Colonic mucosa (tissue), 4 donors: ENCODE measurements at regions not wholly inside any gene's neighbourhood (a gene's known extent, or its start where the extent isn't known, plus 50 kb on each side); places are given as distances from the start of the nearest gene placed in this dataset.

Experiments used
- DNase-seq: peaks from one replicate; pipeline ENCODE4 v3.0.0-alpha.2; 2020
- H3K27ac ChIP-seq: fragments of 200-600 bp; one replicate; pipeline ENCODE4 v1.8.0; 2021
- H3K27me3 ChIP-seq: fragments of 200-600 bp; one replicate; pipeline ENCODE4 v1.8.0; 2021
- H3K36me3 ChIP-seq: fragments of 200-600 bp; one replicate; pipeline ENCODE4 v1.8.0; 2021
- H3K4me1 ChIP-seq: fragments of 200-600 bp; one replicate; pipeline ENCODE4 v1.8.0; 2021; ENCODE audit warnings: mild to moderate bottlenecking
- H3K4me3 ChIP-seq: fragments of 200-600 bp; one replicate; pipeline ENCODE4 v1.8.0; 2021
- H3K9ac ChIP-seq, 2 donors: one replicate each; pipeline ENCODE4 v1.7.0; 2013; ENCODE audit warnings: control low read depth in 2 of 2, low read depth in 2 of 2, low read length in 2 of 2
- H3K9me3 ChIP-seq: fragments of 200-600 bp; one replicate; pipeline ENCODE4 v1.8.0; 2021
- CTCF ChIP-seq: fragments of 200-600 bp; IDR thresholded peaks from one replicate; pipeline ENCODE4 v1.8.0; 2022; ENCODE audit warnings: antibody characterized with exemption, mild to moderate bottlenecking
- intact Hi-C: fragments of 100-400 bp; cut with DNase I; formaldehyde crosslinking; loops from one replicate; pipeline ENCODE4 v1.14.1; 2022
- donor health status: healthy.
- donor health status: DM: no; HTN: no; CAD: no.
- donor health status: DM: no; HTN: no; CAD: no.

DNA sequence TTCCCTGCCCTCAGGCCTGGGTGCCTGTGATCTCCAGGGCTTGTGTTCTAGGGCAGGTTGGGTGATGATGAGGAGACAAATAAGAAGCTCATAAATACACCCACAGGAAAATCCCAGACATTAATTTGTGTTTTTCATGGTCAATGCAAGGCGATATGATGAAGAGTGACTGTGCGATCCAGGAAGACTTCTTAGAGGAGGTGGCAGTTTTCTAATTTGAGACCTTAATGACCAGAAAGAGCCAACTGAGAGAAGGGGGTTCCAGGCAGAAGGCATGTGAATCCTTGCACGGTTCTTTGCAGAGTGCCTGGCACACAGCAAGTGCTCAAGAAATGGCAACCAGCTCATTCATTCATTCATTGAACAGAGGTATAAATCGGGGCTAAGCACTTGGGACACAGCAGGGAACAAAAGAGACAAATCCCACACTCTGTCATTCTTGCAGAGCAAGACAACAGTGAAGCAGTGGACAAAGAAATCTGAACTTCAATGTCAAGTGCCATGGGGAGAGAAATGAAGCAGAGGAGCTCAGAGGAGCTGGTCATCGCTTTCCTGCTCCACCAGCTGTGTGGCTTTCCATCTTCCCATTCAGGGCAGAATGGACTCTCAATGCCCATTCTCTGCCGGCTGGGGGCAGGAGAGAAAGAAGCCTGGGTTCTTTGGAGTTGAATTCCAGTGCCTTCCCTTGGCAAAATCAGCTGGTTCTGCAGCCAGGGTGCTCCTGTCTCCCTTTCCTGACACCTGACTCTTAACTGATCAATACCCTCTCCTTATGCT, 128.3 kb downstream of the AACS start:
- Histone ChIP-seq H3K4me3 (no peak overlapping the region), H3K27me3 (peaks cover 20% of the 10 kb centered on the region), H3K9me3 (no peaks in the 10 kb centered on the region), H3K36me3 (no peaks in the 10 kb centered on the region), H3K27ac (no peak overlapping the region), H3K9ac (no peak overlapping the region), H3K4me1 (no peaks in the 10 kb centered on the region)
- no peak for TF ChIP-seq CTCF
- no peak for DNase-seq
- intact Hi-C loops = no loop called here

DNA sequence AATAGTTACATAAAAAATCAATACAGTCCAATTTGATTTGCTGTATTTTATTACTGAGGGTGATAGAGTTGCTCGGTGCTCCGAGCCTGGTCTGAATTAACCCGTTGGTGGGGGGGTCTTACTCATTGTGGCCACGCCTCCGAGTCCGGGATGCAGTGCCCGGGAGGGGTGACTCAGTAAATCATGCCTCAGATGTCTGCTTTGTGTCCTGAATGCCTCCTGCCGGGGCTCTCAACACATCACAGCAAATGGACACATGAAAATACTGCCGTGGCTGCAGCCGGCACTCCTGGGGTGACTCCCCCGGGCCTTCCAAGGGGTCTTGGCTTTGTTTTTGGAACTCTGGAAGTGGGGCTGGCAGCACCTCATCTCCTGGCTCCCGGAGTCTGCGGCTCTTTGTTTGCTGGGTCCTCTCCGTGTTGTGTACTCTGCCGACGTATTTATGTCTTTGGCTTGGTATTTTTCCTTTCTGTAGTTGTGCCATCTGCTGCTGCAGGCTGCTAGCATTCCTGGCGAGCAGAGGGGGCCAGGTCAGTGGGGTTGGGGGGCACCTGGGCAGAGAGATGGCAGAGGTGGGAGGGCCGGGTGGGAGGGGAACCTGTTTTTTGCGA, 129.0 kb downstream of the AACS start:
- Histone ChIP-seq H3K4me1 (no peaks in the 10 kb centered on the region), H3K9me3 (no peaks in the 10 kb centered on the region), H3K27ac (no peak overlapping the region), H3K9ac (no peak overlapping the region), H3K27me3 (peaks cover 14% of the 10 kb centered on the region), H3K36me3 (no peaks in the 10 kb centered on the region), H3K4me3 (no peak overlapping the region)
- intact Hi-C loops = no loop called here
- DNase-seq = no peak
- no peak for TF ChIP-seq CTCF

DNA sequence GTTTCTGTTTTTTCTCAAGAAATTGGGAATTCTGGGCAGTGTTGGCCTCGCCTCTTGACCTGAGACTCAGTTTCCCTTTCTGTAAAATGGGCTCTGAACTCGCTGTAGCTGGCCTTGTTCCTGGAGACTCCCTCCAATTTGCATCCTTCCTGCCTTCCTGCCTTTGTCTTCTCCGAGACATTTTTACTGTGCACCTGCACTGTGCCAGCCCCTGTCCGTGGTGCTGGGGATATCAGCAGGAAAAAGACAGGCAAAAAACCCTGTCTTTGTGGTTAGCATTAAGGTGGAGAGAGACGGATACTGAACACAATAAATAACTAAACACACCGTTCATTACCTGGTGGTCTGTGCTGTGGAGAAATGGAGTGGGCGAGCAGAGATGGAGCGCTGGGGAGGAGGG, 129.8 kb downstream of the AACS start:
- no peak for DNase-seq
- no peak overlapping the region for H3K9ac ChIP-seq
- no peak overlapping the region for H3K27ac ChIP-seq
- H3K27me3 ChIP-seq = peaks cover 7% of the 10 kb centered on the region
- no peaks in the 10 kb centered on the region for H3K4me1 ChIP-seq
- no peaks in the 10 kb centered on the region for H3K36me3 ChIP-seq
- H3K9me3 ChIP-seq = no peaks in the 10 kb centered on the region
- no peak for TF ChIP-seq CTCF
- intact Hi-C loops = no loop called here
- H3K4me3 ChIP-seq = no peak overlapping the region

GRCh38 chr12:125197326-125197725, 132.1 kb downstream of the AACS start:
- H3K4me3 ChIP-seq = no peak overlapping the region
- peaks cover 5% of the 10 kb centered on the region for H3K27me3 ChIP-seq
- no peaks in the 10 kb centered on the region for H3K4me1 ChIP-seq
- no peaks in the 10 kb centered on the region for H3K36me3 ChIP-seq
- TF ChIP-seq CTCF = no peak
- DNase-seq = no peak
- no peak overlapping the region for H3K9ac ChIP-seq
- no peak overlapping the region for H3K27ac ChIP-seq
- no peaks in the 10 kb centered on the region for H3K9me3 ChIP-seq
- intact Hi-C loops = no loop called here

DNA sequence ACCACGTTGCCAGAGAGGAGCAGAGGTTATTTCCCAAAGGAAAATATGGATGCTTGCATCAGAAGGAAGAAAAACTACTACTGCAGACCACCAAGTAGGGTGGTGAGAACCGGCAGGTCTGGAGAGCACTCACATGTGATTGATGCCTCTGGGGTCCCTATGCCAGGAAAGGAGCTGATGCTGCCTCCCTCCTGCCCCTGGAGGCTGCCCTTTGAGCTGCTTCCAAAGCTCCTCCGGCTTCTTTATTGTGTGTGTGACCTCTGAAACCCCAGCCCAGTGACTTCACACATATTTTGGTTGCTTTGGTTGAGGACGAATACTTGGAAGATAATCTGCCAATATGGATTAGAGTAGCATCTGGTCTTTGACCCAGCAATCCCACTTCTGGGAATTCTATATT, 133.4 kb downstream of the AACS start:
- Histone ChIP-seq H3K4me3 (no peak overlapping the region), H3K9me3 (no peaks in the 10 kb centered on the region), H3K9ac (no peak overlapping the region), H3K27me3 (peaks cover 5% of the 10 kb centered on the region), H3K4me1 (no peaks in the 10 kb centered on the region), H3K27ac (no peak overlapping the region), H3K36me3 (no peaks in the 10 kb centered on the region)
- intact Hi-C loops = no loop called here
- no peak for TF ChIP-seq CTCF
- no peak for DNase-seq
